ENCODE measurements at regions not wholly inside any gene's neighbourhood (a gene's known extent, or its start where the extent isn't known, plus 50 kb on each side); places are given as distances from the start of the nearest gene placed in this dataset.
A peak's percentile ranks its signal among the peaks of the same experiment; 100 is the strongest.

GRCh38 chr2:38228753-38229152, 148.3 kb downstream of the ATL2 start:
- no peak overlapping the region for H3K4me3 ChIP-seq (replicated peaks; ENCODE audit: low read depth, low read length)
- DNase-seq (ENCODE audit: low read depth) = no peak
- TF ChIP-seq CTCF (IDR thresholded peaks at IDR 0.05; ENCODE audit: low read length, missing control alignments) = no peak

- DNase-seq (ENCODE audit: low read depth) = no peak
- H3K4me3 ChIP-seq (replicated peaks; ENCODE audit: low read depth, low read length) = no peak overlapping the region
- TF ChIP-seq CTCF (IDR thresholded peaks at IDR 0.05; ENCODE audit: low read length, missing control alignments) = no peak
These were observed 149.0 kb upstream of the CYP1B1 start for GRCh38 chr2:38224821-38225437.

GRCh38 chr2:38224181-38224580, 148.2 kb upstream of the CYP1B1 start:
- DNase-seq (ENCODE audit: low read depth) = no peak
- no peak for TF ChIP-seq CTCF (IDR thresholded peaks at IDR 0.05; ENCODE audit: low read length, missing control alignments)

GRCh38 chr2:38223256-38223655, 147.3 kb upstream of the CYP1B1 start:
- TF ChIP-seq CTCF (IDR thresholded peaks at IDR 0.05; ENCODE audit: low read length, missing control alignments) = no peak

More at GRCh38 chr2:38224181-38224580, 148.2 kb upstream of the CYP1B1 start:
- H3K4me3 ChIP-seq (replicated peaks; ENCODE audit: low read depth, low read length) = no peak overlapping the region

GRCh38 chr2:38220164-38220563, 144.2 kb upstream of the CYP1B1 start:
- DNase-seq (ENCODE audit: low read depth) = no peak
- no peak for TF ChIP-seq CTCF (IDR thresholded peaks at IDR 0.05; ENCODE audit: low read length, missing control alignments)
- no peak overlapping the region for H3K4me3 ChIP-seq (replicated peaks; ENCODE audit: low read depth, low read length)

More at GRCh38 chr2:38223256-38223655, 147.3 kb upstream of the CYP1B1 start:
- no peak for DNase-seq (ENCODE audit: low read depth)
- H3K4me3 ChIP-seq (replicated peaks; ENCODE audit: low read depth, low read length) = no peak overlapping the region

- no peak for DNase-seq (ENCODE audit: low read depth)
- no peak for TF ChIP-seq CTCF (IDR thresholded peaks at IDR 0.05; ENCODE audit: low read length, missing control alignments)
- H3K4me3 ChIP-seq (replicated peaks; ENCODE audit: low read depth, low read length) = no peak overlapping the region
These were observed 143.0 kb upstream of the CYP1B1 start for GRCh38 chr2:38218995-38219394.

GRCh38 chr2:38218591-38218991, 142.6 kb upstream of the CYP1B1 start:
- TF ChIP-seq CTCF (IDR thresholded peaks at IDR 0.05; ENCODE audit: low read length, missing control alignments) = no peak
- DNase-seq (ENCODE audit: low read depth) = peak; percentile 43
- no peak overlapping the region for H3K4me3 ChIP-seq (replicated peaks; ENCODE audit: low read depth, low read length)
